HepG2 (cell line): ENCODE measurements at regions not wholly inside any gene's neighbourhood (a gene's known extent, or its start where the extent isn't known, plus 50 kb on each side); places are given as distances from the start of the nearest gene placed in this dataset.

ENCODE experiments used
- ATAC-seq: fragments of 200-7000 bp; cut with Tn5 transposase; 3 replicates; pipeline ENCODE4 v1.9.1; 2020; ENCODE audit warnings: mild to moderate bottlenecking, moderate library complexity
- BruUV-seq: library from RNA; stranded (reverse); fragments of 400-500 nt; replicated peaks from 2 replicates; lab custom pipeline; 2021; lab: Mats Ljungman, UMichigan
- CTCF ChIA-PET: fragments of 300-600 bp; formaldehyde crosslinking; extraction: SDS; loops from one replicate; lab custom pipeline; 2021; ENCODE audit warnings: low total read pairs, inconsistent platforms, low intra/inter-chr PET ratio; lab: Yijun Ruan, JAX
- POLR2A ChIA-PET: fragments of 350-600 bp; sonication (Branson Sonifier 250); formaldehyde crosslinking; loops from one replicate; lab custom pipeline; 2020; ENCODE audit warnings: antibody characterized with exemption, inconsistent platforms; lab: Yijun Ruan, JAX
- DNase-seq: peaks from one replicate; pipeline ENCODE4 v3.0.0-alpha.2; 2015; ENCODE audit warnings: low spot score
- FAIRE-seq: peaks from 3 replicates; lab custom pipeline; 2011; peaks lifted over from hg19 to GRCh38; lab: Jason Lieb, UNC
- H2AFZ ChIP-seq: one replicate; pipeline ENCODE4 v1.6.1; 2011; ENCODE audit warnings: low read length, inconsistent platforms
- H3K27ac ChIP-seq: fragments of 300-600 bp; 3 replicates; pipeline ENCODE4 v1.8.0; 2011; ENCODE audit warnings: mixed run types, mild to moderate bottlenecking, mixed read lengths, low read length, inconsistent platforms; ENCODE audit not compliant: insufficient read depth; ENCODE audit errors: extremely low read length
- H3K27me3 ChIP-seq, 2 experiments: fragments of 200-600 bp in 1 of 2; 2 replicates in 1 of 2; 3 replicates in 1 of 2; pipeline versions ENCODE4 v1.6.0 to v1.8.0; 2011; ENCODE audit warnings: low read length in 2 of 2, mild to moderate bottlenecking in 2 of 2, moderate library complexity in 2 of 2, inconsistent platforms in 1 of 2; ENCODE audit not compliant: insufficient read depth in 2 of 2, control insufficient read depth in 1 of 2
- H3K36me3 ChIP-seq, 2 experiments: fragments of 200-600 bp in 1 of 2; replicated peaks in 1 of 2; 2 replicates in 1 of 2; 3 replicates in 1 of 2; pipeline versions ENCODE4 v1.5.1 to v1.8.0; 2011; ENCODE audit warnings: low read length in 2 of 2, inconsistent platforms in 1 of 2; ENCODE audit not compliant: insufficient read depth in 2 of 2, control insufficient read depth in 1 of 2
- H3K4me1 ChIP-seq: 2 replicates; pipeline ENCODE4 v1.5.1; 2012; ENCODE audit warnings: low read length, inconsistent platforms; ENCODE audit not compliant: insufficient read depth
- H3K4me2 ChIP-seq: 2 replicates; pipeline ENCODE4 v1.6.0; 2011; ENCODE audit warnings: low read depth, low read length, inconsistent platforms
- H3K4me3 ChIP-seq, 3 experiments: fragments of 200-600 bp in 1 of 3; sonication (generic), shearing (Covaris generic) in 1 of 3; replicated peaks in 1 of 3; 2 replicates each; pipeline ENCODE4 v1.5.1; 2011 to 2016; ENCODE audit warnings: low read length in 3 of 3, inconsistent platforms in 2 of 3, low read depth in 2 of 3, mild to moderate bottlenecking in 2 of 3, control low read depth in 1 of 3, mixed read lengths in 1 of 3; ENCODE audit not compliant: insufficient read depth in 1 of 3
- H3K79me2 ChIP-seq: one replicate; pipeline ENCODE4 v1.6.1; 2011; ENCODE audit warnings: low read length, inconsistent platforms; ENCODE audit not compliant: insufficient read depth
- H3K9ac ChIP-seq: 2 replicates; pipeline ENCODE4 v1.6.0; 2011; ENCODE audit warnings: mild to moderate bottlenecking, low read depth, low read length, inconsistent platforms; ENCODE audit not compliant: insufficient read depth
- H3K9me3 ChIP-seq: 2 replicates; pipeline ENCODE4 v1.5.1; 2012; ENCODE audit warnings: mild to moderate bottlenecking, low read length
- H4K20me1 ChIP-seq: 2 replicates; pipeline ENCODE4 v1.6.0; 2011; ENCODE audit warnings: inconsistent platforms, mild to moderate bottlenecking, low read length, moderate library complexity; ENCODE audit not compliant: insufficient read depth
- ADNP ChIP-seq: sonication (generic); formaldehyde crosslinking; IDR thresholded peaks from 2 replicates; pipeline ENCODE4 v1.4.0; 2020; ENCODE audit warnings: missing genetic modification reagents
- GFI1 ChIP-seq: sonication (generic); formaldehyde crosslinking; IDR thresholded peaks from 2 replicates; pipeline ENCODE4 v1.5.0; 2020; ENCODE audit warnings: missing genetic modification reagents, mild to moderate bottlenecking, borderline replicate concordance
- HNRNPL ChIP-seq: fragments of 200-400 bp; formaldehyde crosslinking; IDR thresholded peaks from 2 replicates; pipeline ENCODE4 v1.6.1; 2017; ENCODE audit warnings: mild to moderate bottlenecking, low read depth, low read length
- TRIM24 ChIP-seq: sonication (generic); formaldehyde crosslinking; IDR thresholded peaks from 2 replicates; pipeline ENCODE4 v1.8.0; 2022; ENCODE audit warnings: mild to moderate bottlenecking, missing genetic modification reagents
- ZBTB20 ChIP-seq: sonication (generic); formaldehyde crosslinking; IDR thresholded peaks from 2 replicates; pipeline ENCODE4 v1.8.1; 2023; ENCODE audit warnings: missing genetic modification reagents, low read depth, mild to moderate bottlenecking, borderline replicate concordance
- ZNF224 ChIP-seq: sonication (generic); formaldehyde crosslinking; IDR thresholded peaks from 2 replicates; pipeline ENCODE4 v1.5.0; 2020; ENCODE audit warnings: mild to moderate bottlenecking, missing genetic modification reagents
- ZNF468 ChIP-seq: sonication (generic); formaldehyde crosslinking; IDR thresholded peaks from 2 replicates; pipeline ENCODE4 v1.8.0; 2022; ENCODE audit warnings: mild to moderate bottlenecking, moderate library complexity, missing genetic modification reagents
- ZNF530 ChIP-seq: sonication (generic); formaldehyde crosslinking; IDR thresholded peaks from 2 replicates; pipeline ENCODE4 v1.5.0; 2020; ENCODE audit warnings: low read depth, mild to moderate bottlenecking, missing genetic modification reagents
- ZNF713 ChIP-seq: sonication (generic); formaldehyde crosslinking; IDR thresholded peaks from 2 replicates; pipeline ENCODE4 v1.4.0; 2020; ENCODE audit warnings: mild to moderate bottlenecking, missing genetic modification reagents
- WGBS: methylation state at CpG from one replicate; pipeline ENCODE4 v1.1.6; 2017; ENCODE audit warnings: low lambda C conversion rate; 5-methylcytosine and 5-hydroxymethylcytosine counted together
- in situ Hi-C: cut with HindIII; loops from 2 replicates; pipeline ENCODE4 v1.10.0; 2017; ENCODE audit warnings: low pct_unique_long_range_greater_than_20kb; ENCODE audit not compliant: extremely low pct_ligation_motif_present
- intact Hi-C: fragments of 100-400 bp; cut with micrococcal nuclease; formaldehyde crosslinking; loops from one replicate; pipeline ENCODE4 v1.10.0; 2022; ENCODE audit not compliant: unreplicated experiment
- TF ChIP-seq, protein P1 (sequence below): sonication (generic); formaldehyde crosslinking; IDR thresholded peaks from 2 replicates; pipeline ENCODE4 v1.5.1; 2020; ENCODE audit warnings: mild to moderate bottlenecking, missing genetic modification reagents, borderline replicate concordance
- TF ChIP-seq, protein P2 (sequence below): sonication (generic); formaldehyde crosslinking; IDR thresholded peaks from 2 replicates; pipeline ENCODE4 v1.4.0; 2020; ENCODE audit warnings: low read depth, mild to moderate bottlenecking, missing genetic modification reagents
- TF ChIP-seq, protein P3 (sequence below): sonication (generic); formaldehyde crosslinking; IDR thresholded peaks from 2 replicates; pipeline ENCODE4 v1.4.0; 2020; ENCODE audit warnings: missing genetic modification reagents
- TF ChIP-seq, protein P4 (sequence below): sonication (generic); formaldehyde crosslinking; IDR thresholded peaks from 2 replicates; pipeline ENCODE4 v1.8.0; 2022; ENCODE audit warnings: mild to moderate bottlenecking, missing genetic modification reagents; ENCODE audit not compliant: insufficient replicate concordance

DNA sequence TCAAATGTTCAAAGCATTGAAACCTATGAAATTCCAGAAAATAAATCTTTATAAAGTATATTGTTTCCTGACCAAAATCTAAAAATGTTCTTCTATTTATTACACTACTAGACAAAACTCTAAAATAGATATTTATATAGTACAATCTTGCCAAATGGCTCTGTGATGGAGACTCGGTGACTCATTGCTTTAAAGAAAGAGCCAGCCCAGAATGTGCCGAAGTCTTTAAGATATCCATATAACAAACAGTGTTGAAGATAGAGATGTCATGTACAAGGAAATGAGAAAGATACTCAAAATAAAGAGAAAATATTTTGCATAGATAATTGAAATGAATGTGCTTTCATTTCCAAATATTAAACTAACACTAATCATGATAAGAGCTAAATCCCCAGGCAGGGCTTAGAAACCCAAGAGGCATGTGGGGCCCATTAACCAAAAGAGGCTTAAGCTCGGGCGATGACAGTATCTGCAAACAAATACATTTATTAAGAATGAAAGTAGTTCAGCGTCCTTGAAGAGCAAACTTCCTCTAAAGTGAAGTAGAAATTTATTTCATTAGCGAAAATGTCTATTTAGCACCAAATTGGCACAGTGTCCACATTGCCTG is 102.1 kb upstream of the FAM9B start:
- intact Hi-C loops = no loop called here
- TF ChIP-seq ZNF713 = no peak
- TF ChIP-seq, protein P1, sequence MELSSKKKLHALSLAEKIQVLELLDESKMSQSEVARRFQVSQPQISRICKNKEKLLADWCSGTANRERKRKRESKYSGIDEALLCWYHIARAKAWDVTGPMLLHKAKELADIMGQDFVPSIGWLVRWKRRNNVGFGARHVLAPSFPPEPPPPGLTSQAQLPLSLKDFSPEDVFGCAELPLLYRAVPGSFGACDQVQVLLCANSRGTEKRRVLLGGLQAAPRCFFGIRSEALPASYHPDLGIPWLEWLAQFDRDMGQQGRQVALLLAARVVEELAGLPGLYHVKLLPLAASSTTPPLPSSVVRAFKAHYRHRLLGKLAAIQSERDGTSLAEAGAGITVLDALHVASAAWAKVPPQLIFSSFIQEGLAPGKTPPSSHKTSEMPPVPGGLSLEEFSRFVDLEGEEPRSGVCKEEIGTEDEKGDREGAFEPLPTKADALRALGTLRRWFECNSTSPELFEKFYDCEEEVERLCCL (CRISPR knock-in tag) = no peak
- TF ChIP-seq ZNF468 (CRISPR knock-in tag) = no peak
- TF ChIP-seq, protein P2, sequence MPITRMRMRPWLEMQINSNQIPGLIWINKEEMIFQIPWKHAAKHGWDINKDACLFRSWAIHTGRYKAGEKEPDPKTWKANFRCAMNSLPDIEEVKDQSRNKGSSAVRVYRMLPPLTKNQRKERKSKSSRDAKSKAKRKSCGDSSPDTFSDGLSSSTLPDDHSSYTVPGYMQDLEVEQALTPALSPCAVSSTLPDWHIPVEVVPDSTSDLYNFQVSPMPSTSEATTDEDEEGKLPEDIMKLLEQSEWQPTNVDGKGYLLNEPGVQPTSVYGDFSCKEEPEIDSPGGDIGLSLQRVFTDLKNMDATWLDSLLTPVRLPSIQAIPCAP (CRISPR knock-in tag) = no peak
- TF ChIP-seq TRIM24 (CRISPR knock-in tag) = no peak
- TF ChIP-seq, protein P3, sequence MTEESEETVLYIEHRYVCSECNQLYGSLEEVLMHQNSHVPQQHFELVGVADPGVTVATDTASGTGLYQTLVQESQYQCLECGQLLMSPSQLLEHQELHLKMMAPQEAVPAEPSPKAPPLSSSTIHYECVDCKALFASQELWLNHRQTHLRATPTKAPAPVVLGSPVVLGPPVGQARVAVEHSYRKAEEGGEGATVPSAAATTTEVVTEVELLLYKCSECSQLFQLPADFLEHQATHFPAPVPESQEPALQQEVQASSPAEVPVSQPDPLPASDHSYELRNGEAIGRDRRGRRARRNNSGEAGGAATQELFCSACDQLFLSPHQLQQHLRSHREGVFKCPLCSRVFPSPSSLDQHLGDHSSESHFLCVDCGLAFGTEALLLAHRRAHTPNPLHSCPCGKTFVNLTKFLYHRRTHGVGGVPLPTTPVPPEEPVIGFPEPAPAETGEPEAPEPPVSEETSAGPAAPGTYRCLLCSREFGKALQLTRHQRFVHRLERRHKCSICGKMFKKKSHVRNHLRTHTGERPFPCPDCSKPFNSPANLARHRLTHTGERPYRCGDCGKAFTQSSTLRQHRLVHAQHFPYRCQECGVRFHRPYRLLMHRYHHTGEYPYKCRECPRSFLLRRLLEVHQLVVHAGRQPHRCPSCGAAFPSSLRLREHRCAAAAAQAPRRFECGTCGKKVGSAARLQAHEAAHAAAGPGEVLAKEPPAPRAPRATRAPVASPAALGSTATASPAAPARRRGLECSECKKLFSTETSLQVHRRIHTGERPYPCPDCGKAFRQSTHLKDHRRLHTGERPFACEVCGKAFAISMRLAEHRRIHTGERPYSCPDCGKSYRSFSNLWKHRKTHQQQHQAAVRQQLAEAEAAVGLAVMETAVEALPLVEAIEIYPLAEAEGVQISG (CRISPR knock-in tag) = no peak
- TF ChIP-seq GFI1 = no peak
- TF ChIP-seq, protein P4, sequence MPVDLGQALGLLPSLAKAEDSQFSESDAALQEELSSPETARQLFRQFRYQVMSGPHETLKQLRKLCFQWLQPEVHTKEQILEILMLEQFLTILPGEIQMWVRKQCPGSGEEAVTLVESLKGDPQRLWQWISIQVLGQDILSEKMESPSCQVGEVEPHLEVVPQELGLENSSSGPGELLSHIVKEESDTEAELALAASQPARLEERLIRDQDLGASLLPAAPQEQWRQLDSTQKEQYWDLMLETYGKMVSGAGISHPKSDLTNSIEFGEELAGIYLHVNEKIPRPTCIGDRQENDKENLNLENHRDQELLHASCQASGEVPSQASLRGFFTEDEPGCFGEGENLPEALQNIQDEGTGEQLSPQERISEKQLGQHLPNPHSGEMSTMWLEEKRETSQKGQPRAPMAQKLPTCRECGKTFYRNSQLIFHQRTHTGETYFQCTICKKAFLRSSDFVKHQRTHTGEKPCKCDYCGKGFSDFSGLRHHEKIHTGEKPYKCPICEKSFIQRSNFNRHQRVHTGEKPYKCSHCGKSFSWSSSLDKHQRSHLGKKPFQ (CRISPR knock-in tag) = no peak
- no peak for TF ChIP-seq ZNF224 (CRISPR knock-in tag)
- TF ChIP-seq ADNP (CRISPR knock-in tag) = no peak
- TF ChIP-seq HNRNPL = no peak
- no peak for TF ChIP-seq ZNF530
- TF ChIP-seq ZBTB20 = no peak
- POLR2A ChIA-PET = no interaction called here

More for the DNA sequence above, 102.1 kb upstream of the FAM9B start:
- no peak overlapping the region for H3K27ac ChIP-seq
- DNase-seq (no peak), ATAC-seq (no peak), FAIRE-seq (no peak)
- 59% methylated on average over 6 of the region's 6 CpGs for WGBS
- H3K9me3 ChIP-seq = no peaks in the 10 kb centered on the region
- no peaks in the 10 kb centered on the region for H3K36me3 ChIP-seq
- no peak overlapping the region for H3K9ac ChIP-seq
- no peaks in the 10 kb centered on the region for H3K4me1 ChIP-seq
- BruUV-seq = no TSS peak
- no peak overlapping the region for H2AFZ ChIP-seq
- no peaks in the 10 kb centered on the region for H3K27me3 ChIP-seq
- H3K79me2 ChIP-seq = no peaks in the 10 kb centered on the region
- H4K20me1 ChIP-seq = no peaks in the 10 kb centered on the region
- H3K4me2 ChIP-seq = no peak overlapping the region
- in situ Hi-C loops = no loop called here
- H3K4me3 ChIP-seq = no peak overlapping the region
- CTCF ChIA-PET = no interaction called here
